Stomach (tissue), 4 donors: ENCODE measurements at regions not wholly inside any gene's neighbourhood (a gene's known extent, or its start where the extent isn't known, plus 50 kb on each side); places are given as distances from the start of the nearest gene placed in this dataset.

Source experiments
- EP300 ChIP-seq: sonication (generic); formaldehyde crosslinking; IDR thresholded peaks from one replicate; pipeline ENCODE4 v1.6.1; 2017; ENCODE audit warnings: antibody characterized with exemption
- POLR2A ChIP-seq, 4 donors: fragments of 450-650 bp; IDR thresholded peaks; one replicate each; pipeline ENCODE4 v1.6.1; 2016; ENCODE audit warnings: antibody characterized with exemption in 4 of 4, control low read depth in 2 of 4, mild to moderate bottlenecking in 1 of 4, moderate library complexity in 1 of 4
- POLR2AphosphoS5 ChIP-seq, 3 donors: sonication (generic); formaldehyde crosslinking; IDR thresholded peaks; one replicate each; pipeline ENCODE4 v1.6.1; 2016; ENCODE audit warnings: antibody characterized with exemption in 3 of 3
- TF ChIP-seq, protein P1 (sequence below), 7 experiments: fragments of 450-650 bp in 4 of 7; fragments of 200-600 bp in 3 of 7; sonication (generic) in 3 of 7; IDR thresholded peaks; one replicate each; pipeline ENCODE4 v1.5.1; 2016 to 2019; ENCODE audit warnings: antibody characterized with exemption in 7 of 7, control low read depth in 2 of 7, mild to moderate bottlenecking in 1 of 7

DNA sequence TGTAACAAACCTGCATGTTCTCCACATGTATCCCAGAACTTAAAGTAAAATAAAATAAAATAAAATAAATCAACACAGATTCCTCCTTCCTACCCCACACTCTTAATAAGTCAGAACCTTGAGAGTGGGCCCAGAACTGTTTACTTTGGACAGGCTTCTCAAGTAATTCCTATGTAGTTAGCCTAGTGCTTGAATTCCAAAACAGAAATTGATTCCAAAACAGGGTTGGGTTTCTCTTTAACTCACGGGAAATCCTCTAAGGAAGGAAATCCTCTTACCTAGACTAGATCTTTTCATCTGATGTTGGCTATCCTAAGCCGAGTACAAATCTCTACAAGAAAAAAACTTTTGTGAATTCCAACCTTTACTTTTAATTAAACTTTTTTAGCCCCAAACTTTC lies 324.7 kb upstream of the C16orf82 start:
- TF ChIP-seq EP300 (no peak), POLR2A (IDR thresholded peaks at IDR 0.05) (no peak), POLR2AphosphoS5 (IDR thresholded peaks at IDR 0.05) (no peak)
- TF ChIP-seq, protein P1, sequence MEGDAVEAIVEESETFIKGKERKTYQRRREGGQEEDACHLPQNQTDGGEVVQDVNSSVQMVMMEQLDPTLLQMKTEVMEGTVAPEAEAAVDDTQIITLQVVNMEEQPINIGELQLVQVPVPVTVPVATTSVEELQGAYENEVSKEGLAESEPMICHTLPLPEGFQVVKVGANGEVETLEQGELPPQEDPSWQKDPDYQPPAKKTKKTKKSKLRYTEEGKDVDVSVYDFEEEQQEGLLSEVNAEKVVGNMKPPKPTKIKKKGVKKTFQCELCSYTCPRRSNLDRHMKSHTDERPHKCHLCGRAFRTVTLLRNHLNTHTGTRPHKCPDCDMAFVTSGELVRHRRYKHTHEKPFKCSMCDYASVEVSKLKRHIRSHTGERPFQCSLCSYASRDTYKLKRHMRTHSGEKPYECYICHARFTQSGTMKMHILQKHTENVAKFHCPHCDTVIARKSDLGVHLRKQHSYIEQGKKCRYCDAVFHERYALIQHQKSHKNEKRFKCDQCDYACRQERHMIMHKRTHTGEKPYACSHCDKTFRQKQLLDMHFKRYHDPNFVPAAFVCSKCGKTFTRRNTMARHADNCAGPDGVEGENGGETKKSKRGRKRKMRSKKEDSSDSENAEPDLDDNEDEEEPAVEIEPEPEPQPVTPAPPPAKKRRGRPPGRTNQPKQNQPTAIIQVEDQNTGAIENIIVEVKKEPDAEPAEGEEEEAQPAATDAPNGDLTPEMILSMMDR (IDR thresholded peaks at IDR 0.05): no peak
